WTC11 (cell line): ENCODE measurements at regions not wholly inside any gene's neighbourhood (a gene's known extent, or its start where the extent isn't known, plus 50 kb on each side); places are given as distances from the start of the nearest gene placed in this dataset.

Source experiments
- ATF1 ChIP-seq: sonication (generic); formaldehyde crosslinking; IDR thresholded peaks from 2 replicates; pipeline ENCODE4 v1.8.1; 2023; ENCODE audit warnings: mild to moderate bottlenecking, moderate library complexity, missing genetic modification reagents
- CREB1 ChIP-seq: sonication (generic); formaldehyde crosslinking; IDR thresholded peaks from 2 replicates; pipeline ENCODE4 v1.8.0; 2023; ENCODE audit warnings: mild to moderate bottlenecking, missing genetic modification reagents
- CREM ChIP-seq: sonication (generic); formaldehyde crosslinking; IDR thresholded peaks from 2 replicates; pipeline ENCODE4 v1.8.1; 2022; ENCODE audit warnings: mild to moderate bottlenecking, missing genetic modification reagents, moderate library complexity
- CTCF ChIP-seq: fragments of 200-600 bp; IDR thresholded peaks from 2 replicates; pipeline ENCODE4 v1.8.0; 2022; ENCODE audit warnings: antibody characterized with exemption
- FOXK1 ChIP-seq: sonication (generic); formaldehyde crosslinking; IDR thresholded peaks from 2 replicates; pipeline ENCODE4 v1.8.0; 2022; ENCODE audit warnings: mild to moderate bottlenecking, moderate library complexity, missing genetic modification reagents
- JUN ChIP-seq: sonication (generic); formaldehyde crosslinking; IDR thresholded peaks from 2 replicates; pipeline ENCODE4 v1.8.0; 2023; ENCODE audit warnings: mild to moderate bottlenecking, missing genetic modification reagents
- MXD4 ChIP-seq: fragments of 250-450 bp; sonication (Bioruptor Pico); IDR thresholded peaks from 2 replicates; pipeline ENCODE4 v1.8.0; 2021; ENCODE audit warnings: mild to moderate bottlenecking, moderate library complexity, borderline replicate concordance
- NFYB ChIP-seq: sonication (generic); formaldehyde crosslinking; conservative IDR thresholded peaks from 2 replicates; pipeline ENCODE4 v1.8.0; 2022; ENCODE audit warnings: low read depth, missing genetic modification reagents
- NR2C2 ChIP-seq: sonication (generic); formaldehyde crosslinking; IDR thresholded peaks from 2 replicates; pipeline ENCODE4 v1.8.0; 2022; ENCODE audit warnings: mild to moderate bottlenecking, missing genetic modification reagents
- RELA ChIP-seq: sonication (generic); formaldehyde crosslinking; IDR thresholded peaks from 2 replicates; pipeline ENCODE4 v1.8.1; 2022; ENCODE audit warnings: missing genetic modification reagents, mild to moderate bottlenecking, borderline replicate concordance
- USF2 ChIP-seq: sonication (generic); formaldehyde crosslinking; IDR thresholded peaks from 2 replicates; pipeline ENCODE4 v1.8.1; 2023; ENCODE audit warnings: mild to moderate bottlenecking, missing genetic modification reagents, moderate library complexity
- ZBTB21 ChIP-seq: sonication (generic); formaldehyde crosslinking; IDR thresholded peaks from 2 replicates; pipeline ENCODE4 v1.8.1; 2023; ENCODE audit warnings: mild to moderate bottlenecking, missing genetic modification reagents, borderline replicate concordance
- ZNF423 ChIP-seq: fragments of 250-450 bp; sonication (Bioruptor Pico); IDR thresholded peaks from 2 replicates; pipeline ENCODE4 v2.1.2; 2022; ENCODE audit warnings: mild to moderate bottlenecking, moderate library complexity
- TF ChIP-seq, protein P1 (sequence below): sonication (generic); formaldehyde crosslinking; IDR thresholded peaks from 2 replicates; pipeline ENCODE4 v1.8.1; 2023; ENCODE audit warnings: mild to moderate bottlenecking, missing genetic modification reagents

- TF ChIP-seq FOXK1 (CRISPR knock-in tag) (no peak), CREM (CRISPR knock-in tag) (no peak), CTCF (no peak), ATF1 (no peak), MXD4 (CRISPR knock-in tag) (no peak), ZNF423 (CRISPR knock-in tag) (no peak), ZBTB21 (CRISPR knock-in tag) (no peak), USF2 (CRISPR knock-in tag) (no peak), CREB1 (CRISPR knock-in tag) (no peak), JUN (CRISPR knock-in tag) (no peak), NFYB (no peak), RELA (CRISPR knock-in tag) (no peak), NR2C2 (CRISPR knock-in tag) (no peak)
- TF ChIP-seq, protein P1, sequence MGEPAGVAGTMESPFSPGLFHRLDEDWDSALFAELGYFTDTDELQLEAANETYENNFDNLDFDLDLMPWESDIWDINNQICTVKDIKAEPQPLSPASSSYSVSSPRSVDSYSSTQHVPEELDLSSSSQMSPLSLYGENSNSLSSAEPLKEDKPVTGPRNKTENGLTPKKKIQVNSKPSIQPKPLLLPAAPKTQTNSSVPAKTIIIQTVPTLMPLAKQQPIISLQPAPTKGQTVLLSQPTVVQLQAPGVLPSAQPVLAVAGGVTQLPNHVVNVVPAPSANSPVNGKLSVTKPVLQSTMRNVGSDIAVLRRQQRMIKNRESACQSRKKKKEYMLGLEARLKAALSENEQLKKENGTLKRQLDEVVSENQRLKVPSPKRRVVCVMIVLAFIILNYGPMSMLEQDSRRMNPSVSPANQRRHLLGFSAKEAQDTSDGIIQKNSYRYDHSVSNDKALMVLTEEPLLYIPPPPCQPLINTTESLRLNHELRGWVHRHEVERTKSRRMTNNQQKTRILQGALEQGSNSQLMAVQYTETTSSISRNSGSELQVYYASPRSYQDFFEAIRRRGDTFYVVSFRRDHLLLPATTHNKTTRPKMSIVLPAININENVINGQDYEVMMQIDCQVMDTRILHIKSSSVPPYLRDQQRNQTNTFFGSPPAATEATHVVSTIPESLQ (CRISPR knock-in tag): no peak
These were observed 1446.4 kb downstream of the TBC1D22A start for GRCh38 chr22:48208894-48209293.
